ENCODE measurements at regions not wholly inside any gene's neighbourhood (a gene's known extent, or its start where the extent isn't known, plus 50 kb on each side); places are given as distances from the start of the nearest gene placed in this dataset.

DNA sequence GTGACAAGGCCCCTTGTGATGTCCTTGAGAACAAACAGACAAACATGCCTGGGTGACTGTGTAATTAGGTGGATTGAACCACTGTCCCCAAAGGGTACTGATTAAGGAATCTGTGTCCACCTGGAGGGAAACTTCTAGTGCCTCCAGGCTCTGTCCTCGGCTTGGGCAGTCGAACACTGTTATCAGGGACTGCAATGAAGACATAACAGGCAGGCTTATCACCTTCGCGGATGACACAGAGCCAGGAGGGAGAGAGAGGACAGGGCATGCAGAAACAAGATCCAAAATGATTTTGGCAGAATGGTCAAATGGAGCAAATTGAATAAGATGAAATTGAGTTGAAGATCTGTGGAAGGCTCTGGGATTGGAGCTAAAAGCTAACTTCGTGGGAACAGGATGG is 60.9 kb upstream of the ZFAND3 start:
- no peak for TF ChIP-seq EZH2phosphoT487 (IDR thresholded peaks at IDR 0.05; ENCODE audit: insufficient read depth, low read depth)
- no peak for TF ChIP-seq EZH2 (IDR thresholded peaks at IDR 0.05; ENCODE audit: insufficient read depth, poor library complexity, severe bottlenecking)

Data from GM23248 (cell line).